ENCODE measurements at regions not wholly inside any gene's neighbourhood (a gene's known extent, or its start where the extent isn't known, plus 50 kb on each side); places are given as distances from the start of the nearest gene placed in this dataset.

DNA sequence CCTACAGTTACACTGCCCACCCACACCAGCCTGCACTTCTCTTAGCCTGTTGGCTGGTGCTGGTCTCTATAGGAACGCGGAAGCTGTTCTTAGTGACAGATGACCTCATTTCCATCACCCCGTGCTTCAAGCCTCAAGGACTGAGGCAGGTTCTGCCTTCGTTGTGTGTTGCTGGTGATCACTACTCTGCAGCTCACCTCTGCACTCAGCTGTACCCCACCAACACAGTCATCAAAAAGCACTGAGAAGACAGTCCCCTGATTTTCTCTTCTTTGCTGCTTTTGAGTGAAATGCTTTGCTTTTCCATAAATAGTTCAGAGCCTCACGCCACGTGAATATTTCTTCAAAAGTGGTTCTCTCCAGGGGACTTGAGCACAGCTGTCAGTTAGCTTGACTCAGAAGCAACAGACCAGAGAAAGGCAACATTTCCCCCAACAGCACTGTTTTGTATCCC, 225.7 kb upstream of the CCDC150 start:
- TF ChIP-seq CREB1 (CRISPR knock-in tag; IDR thresholded peaks at IDR 0.05; ENCODE audit: low read depth) (no peak), JUNB (IDR thresholded peaks at IDR 0.05; ENCODE audit: unreplicated experiment) (no peak)
- TF ChIP-seq, protein P1, sequence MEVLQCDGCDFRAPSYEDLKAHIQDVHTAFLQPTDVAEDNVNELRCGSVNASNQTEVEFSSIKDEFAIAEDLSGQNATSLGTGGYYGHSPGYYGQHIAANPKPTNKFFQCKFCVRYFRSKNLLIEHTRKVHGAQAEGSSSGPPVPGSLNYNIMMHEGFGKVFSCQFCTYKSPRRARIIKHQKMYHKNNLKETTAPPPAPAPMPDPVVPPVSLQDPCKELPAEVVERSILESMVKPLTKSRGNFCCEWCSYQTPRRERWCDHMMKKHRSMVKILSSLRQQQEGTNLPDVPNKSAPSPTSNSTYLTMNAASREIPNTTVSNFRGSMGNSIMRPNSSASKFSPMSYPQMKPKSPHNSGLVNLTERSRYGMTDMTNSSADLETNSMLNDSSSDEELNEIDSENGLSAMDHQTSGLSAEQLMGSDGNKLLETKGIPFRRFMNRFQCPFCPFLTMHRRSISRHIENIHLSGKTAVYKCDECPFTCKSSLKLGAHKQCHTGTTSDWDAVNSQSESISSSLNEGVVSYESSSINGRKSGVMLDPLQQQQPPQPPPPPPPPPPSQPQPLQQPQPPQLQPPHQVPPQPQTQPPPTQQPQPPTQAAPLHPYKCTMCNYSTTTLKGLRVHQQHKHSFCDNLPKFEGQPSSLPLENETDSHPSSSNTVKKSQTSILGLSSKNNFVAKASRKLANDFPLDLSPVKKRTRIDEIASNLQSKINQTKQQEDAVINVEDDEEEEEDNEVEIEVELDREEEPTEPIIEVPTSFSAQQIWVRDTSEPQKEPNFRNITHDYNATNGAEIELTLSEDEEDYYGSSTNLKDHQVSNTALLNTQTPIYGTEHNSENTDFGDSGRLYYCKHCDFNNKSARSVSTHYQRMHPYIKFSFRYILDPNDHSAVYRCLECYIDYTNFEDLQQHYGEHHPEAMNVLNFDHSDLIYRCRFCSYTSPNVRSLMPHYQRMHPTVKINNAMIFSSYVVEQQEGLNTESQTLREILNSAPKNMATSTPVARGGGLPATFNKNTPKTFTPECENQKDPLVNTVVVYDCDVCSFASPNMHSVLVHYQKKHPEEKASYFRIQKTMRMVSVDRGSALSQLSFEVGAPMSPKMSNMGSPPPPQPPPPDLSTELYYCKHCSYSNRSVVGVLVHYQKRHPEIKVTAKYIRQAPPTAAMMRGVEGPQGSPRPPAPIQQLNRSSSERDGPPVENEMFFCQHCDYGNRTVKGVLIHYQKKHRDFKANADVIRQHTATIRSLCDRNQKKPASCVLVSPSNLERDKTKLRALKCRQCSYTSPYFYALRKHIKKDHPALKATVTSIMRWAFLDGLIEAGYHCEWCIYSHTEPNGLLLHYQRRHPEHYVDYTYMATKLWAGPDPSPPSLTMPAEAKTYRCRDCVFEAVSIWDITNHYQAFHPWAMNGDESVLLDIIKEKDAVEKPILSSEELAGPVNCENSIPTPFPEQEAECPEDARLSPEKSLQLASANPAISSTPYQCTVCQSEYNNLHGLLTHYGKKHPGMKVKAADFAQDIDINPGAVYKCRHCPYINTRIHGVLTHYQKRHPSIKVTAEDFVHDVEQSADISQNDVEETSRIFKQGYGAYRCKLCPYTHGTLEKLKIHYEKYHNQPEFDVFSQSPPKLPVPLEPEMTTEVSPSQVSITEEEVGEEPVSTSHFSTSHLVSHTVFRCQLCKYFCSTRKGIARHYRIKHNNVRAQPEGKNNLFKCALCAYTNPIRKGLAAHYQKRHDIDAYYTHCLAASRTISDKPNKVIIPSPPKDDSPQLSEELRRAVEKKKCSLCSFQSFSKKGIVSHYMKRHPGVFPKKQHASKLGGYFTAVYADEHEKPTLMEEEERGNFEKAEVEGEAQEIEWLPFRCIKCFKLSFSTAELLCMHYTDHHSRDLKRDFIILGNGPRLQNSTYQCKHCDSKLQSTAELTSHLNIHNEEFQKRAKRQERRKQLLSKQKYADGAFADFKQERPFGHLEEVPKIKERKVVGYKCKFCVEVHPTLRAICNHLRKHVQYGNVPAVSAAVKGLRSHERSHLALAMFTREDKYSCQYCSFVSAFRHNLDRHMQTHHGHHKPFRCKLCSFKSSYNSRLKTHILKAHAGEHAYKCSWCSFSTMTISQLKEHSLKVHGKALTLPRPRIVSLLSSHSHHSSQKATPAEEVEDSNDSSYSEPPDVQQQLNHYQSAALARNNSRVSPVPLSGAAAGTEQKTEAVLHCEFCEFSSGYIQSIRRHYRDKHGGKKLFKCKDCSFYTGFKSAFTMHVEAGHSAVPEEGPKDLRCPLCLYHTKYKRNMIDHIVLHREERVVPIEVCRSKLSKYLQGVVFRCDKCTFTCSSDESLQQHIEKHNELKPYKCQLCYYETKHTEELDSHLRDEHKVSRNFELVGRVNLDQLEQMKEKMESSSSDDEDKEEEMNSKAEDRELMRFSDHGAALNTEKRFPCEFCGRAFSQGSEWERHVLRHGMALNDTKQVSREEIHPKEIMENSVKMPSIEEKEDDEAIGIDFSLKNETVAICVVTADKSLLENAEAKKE (CRISPR knock-in tag; IDR thresholded peaks at IDR 0.05): no peak
- TF ChIP-seq, protein P2, sequence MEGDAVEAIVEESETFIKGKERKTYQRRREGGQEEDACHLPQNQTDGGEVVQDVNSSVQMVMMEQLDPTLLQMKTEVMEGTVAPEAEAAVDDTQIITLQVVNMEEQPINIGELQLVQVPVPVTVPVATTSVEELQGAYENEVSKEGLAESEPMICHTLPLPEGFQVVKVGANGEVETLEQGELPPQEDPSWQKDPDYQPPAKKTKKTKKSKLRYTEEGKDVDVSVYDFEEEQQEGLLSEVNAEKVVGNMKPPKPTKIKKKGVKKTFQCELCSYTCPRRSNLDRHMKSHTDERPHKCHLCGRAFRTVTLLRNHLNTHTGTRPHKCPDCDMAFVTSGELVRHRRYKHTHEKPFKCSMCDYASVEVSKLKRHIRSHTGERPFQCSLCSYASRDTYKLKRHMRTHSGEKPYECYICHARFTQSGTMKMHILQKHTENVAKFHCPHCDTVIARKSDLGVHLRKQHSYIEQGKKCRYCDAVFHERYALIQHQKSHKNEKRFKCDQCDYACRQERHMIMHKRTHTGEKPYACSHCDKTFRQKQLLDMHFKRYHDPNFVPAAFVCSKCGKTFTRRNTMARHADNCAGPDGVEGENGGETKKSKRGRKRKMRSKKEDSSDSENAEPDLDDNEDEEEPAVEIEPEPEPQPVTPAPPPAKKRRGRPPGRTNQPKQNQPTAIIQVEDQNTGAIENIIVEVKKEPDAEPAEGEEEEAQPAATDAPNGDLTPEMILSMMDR (conservative IDR thresholded peaks at IDR 0.05; ENCODE audit: low read depth in 2 of 2): no peak
- TF ChIP-seq, protein P3, sequence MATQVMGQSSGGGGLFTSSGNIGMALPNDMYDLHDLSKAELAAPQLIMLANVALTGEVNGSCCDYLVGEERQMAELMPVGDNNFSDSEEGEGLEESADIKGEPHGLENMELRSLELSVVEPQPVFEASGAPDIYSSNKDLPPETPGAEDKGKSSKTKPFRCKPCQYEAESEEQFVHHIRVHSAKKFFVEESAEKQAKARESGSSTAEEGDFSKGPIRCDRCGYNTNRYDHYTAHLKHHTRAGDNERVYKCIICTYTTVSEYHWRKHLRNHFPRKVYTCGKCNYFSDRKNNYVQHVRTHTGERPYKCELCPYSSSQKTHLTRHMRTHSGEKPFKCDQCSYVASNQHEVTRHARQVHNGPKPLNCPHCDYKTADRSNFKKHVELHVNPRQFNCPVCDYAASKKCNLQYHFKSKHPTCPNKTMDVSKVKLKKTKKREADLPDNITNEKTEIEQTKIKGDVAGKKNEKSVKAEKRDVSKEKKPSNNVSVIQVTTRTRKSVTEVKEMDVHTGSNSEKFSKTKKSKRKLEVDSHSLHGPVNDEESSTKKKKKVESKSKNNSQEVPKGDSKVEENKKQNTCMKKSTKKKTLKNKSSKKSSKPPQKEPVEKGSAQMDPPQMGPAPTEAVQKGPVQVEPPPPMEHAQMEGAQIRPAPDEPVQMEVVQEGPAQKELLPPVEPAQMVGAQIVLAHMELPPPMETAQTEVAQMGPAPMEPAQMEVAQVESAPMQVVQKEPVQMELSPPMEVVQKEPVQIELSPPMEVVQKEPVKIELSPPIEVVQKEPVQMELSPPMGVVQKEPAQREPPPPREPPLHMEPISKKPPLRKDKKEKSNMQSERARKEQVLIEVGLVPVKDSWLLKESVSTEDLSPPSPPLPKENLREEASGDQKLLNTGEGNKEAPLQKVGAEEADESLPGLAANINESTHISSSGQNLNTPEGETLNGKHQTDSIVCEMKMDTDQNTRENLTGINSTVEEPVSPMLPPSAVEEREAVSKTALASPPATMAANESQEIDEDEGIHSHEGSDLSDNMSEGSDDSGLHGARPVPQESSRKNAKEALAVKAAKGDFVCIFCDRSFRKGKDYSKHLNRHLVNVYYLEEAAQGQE (IDR thresholded peaks at IDR 0.05; ENCODE audit: unreplicated experiment): no peak

All from GM23338 (cell line).